B cell (primary cell): ENCODE measurements at regions not wholly inside any gene's neighbourhood (a gene's known extent, or its start where the extent isn't known, plus 50 kb on each side); places are given as distances from the start of the nearest gene placed in this dataset.
"Not testable (repeated sequence)": the region's sequence is repeated elsewhere in the genome, so short reads cannot be mapped to it uniquely, and the experiment has no call there.

Source experiments
- ATAC-seq: fragments of 200-7000 bp; cut with Tn5 transposase; one replicate; pipeline ENCODE4 v1.10.0; 2021; ENCODE audit warnings: low read depth, mild to moderate bottlenecking, moderate number of reproducible peaks, moderate library complexity
- CTCF ChIA-PET: fragments of 350-600 bp; sonication (Branson Sonifier 250); formaldehyde crosslinking; loops from one replicate; lab custom pipeline; 2021; ENCODE audit warnings: antibody characterized with exemption, inconsistent platforms; lab: Charles Lee
- POLR2A ChIA-PET: fragments of 350-600 bp; sonication (Branson Sonifier 250); formaldehyde crosslinking; loops from one replicate; lab custom pipeline; 2021; ENCODE audit warnings: antibody characterized with exemption; lab: Charles Lee
- DNase-seq: peaks from one replicate; pipeline ENCODE4 v3.0.0; 2013
- H2AFZ ChIP-seq: 2 replicates; pipeline ENCODE4 v1.6.1; 2012; ENCODE audit warnings: mild to moderate bottlenecking, low read depth, low read length; ENCODE audit not compliant: insufficient read depth, poor library complexity, severe bottlenecking
- H3K27ac ChIP-seq, 2 donors: 1 replicate in 1 of 2; 2 replicates in 1 of 2; pipeline ENCODE4 v1.5.1; 2012 to 2013; ENCODE audit warnings: low read length in 2 of 2, mild to moderate bottlenecking in 2 of 2, moderate library complexity in 1 of 2
- H3K27me3 ChIP-seq, 4 experiments: fragments of 200-600 bp in 1 of 4; sonication (generic) in 1 of 4; replicated peaks in 1 of 4; 1 replicate in 2 of 4; 2 replicates in 2 of 4; pipeline versions ENCODE4 v1.6.1 to v1.7.0; 2013 to 2016; ENCODE audit warnings: low read length in 3 of 4, mild to moderate bottlenecking in 2 of 4, mixed read lengths in 1 of 4, moderate library complexity in 1 of 4; ENCODE audit not compliant: insufficient read depth in 4 of 4, control insufficient read depth in 3 of 4; ENCODE audit errors: control extremely low read depth in 1 of 4
- H3K36me3 ChIP-seq, 2 experiments: replicated peaks in 1 of 2; 1 replicate in 1 of 2; 2 replicates in 1 of 2; pipeline versions ENCODE4 v1.6.1 to v1.7.1; 2013; ENCODE audit warnings: low read length in 1 of 2; ENCODE audit not compliant: insufficient read depth in 2 of 2, control insufficient read depth in 1 of 2; ENCODE audit errors: control extremely low read depth in 1 of 2, extremely low read depth in 1 of 2
- H3K4me1 ChIP-seq, 2 donors: fragments of 200-600 bp in 1 of 2; sonication (generic) in 1 of 2; 1 replicate in 1 of 2; 2 replicates in 1 of 2; pipeline versions ENCODE4 v1.5.1 to v1.6.1; 2013 to 2017; ENCODE audit warnings: low read length in 2 of 2; ENCODE audit not compliant: control insufficient read depth in 2 of 2, insufficient read depth in 2 of 2
- H3K4me2 ChIP-seq: replicated peaks from 2 replicates; pipeline ENCODE3; 2012; ENCODE audit warnings: mild to moderate bottlenecking, low read depth, low read length; ENCODE audit not compliant: poor library complexity, severe bottlenecking
- H3K4me3 ChIP-seq, 5 experiments: fragments of 200-600 bp in 1 of 5; sonication (generic) in 1 of 5; 1 replicate in 3 of 5; 2 replicates in 2 of 5; pipeline versions ENCODE4 v1.5.1 to v1.7.0; 2011 to 2016; ENCODE audit warnings: low read length in 4 of 5, mild to moderate bottlenecking in 4 of 5, low read depth in 2 of 5, control low read depth in 1 of 5, moderate library complexity in 1 of 5; ENCODE audit not compliant: insufficient read depth in 1 of 5; ENCODE audit errors: control extremely low read depth in 1 of 5, extremely low read depth in 1 of 5
- H3K79me2 ChIP-seq: fragments of 200-600 bp; sonication (generic); one replicate; pipeline ENCODE4 v1.6.0; 2016; ENCODE audit warnings: low read length; ENCODE audit not compliant: control insufficient read depth, insufficient read depth
- H3K9ac ChIP-seq: fragments of 200-600 bp; sonication (generic); 2 replicates; pipeline ENCODE4 v1.6.1; 2017; ENCODE audit warnings: mild to moderate bottlenecking, low read length, moderate library complexity
- H3K9me3 ChIP-seq, 3 donors: one replicate each; pipeline versions ENCODE4 v1.6.1 to v1.7.1; 2013; ENCODE audit warnings: low read length in 2 of 3; ENCODE audit not compliant: control insufficient read depth in 2 of 3, insufficient read depth in 1 of 3; ENCODE audit errors: control extremely low read depth in 1 of 3
- H4K20me1 ChIP-seq: 2 replicates; pipeline ENCODE4 v1.6.0; 2012; ENCODE audit warnings: mild to moderate bottlenecking, low read length; ENCODE audit not compliant: insufficient read depth, control insufficient read depth, poor library complexity, severe bottlenecking
- H3K27ac Mint-ChIP-seq: one replicate; pipeline ENCODE4 v1.8.0; 2021; ENCODE audit warnings: mixed read lengths
- H3K27me3 Mint-ChIP-seq: one replicate; pipeline ENCODE4 v1.8.0; 2021; ENCODE audit warnings: mixed read lengths
- H3K4me1 Mint-ChIP-seq: one replicate; pipeline ENCODE4 v1.8.0; 2021; ENCODE audit warnings: mixed read lengths
- H3K4me3 Mint-ChIP-seq: one replicate; pipeline ENCODE4 v1.8.0; 2021; ENCODE audit warnings: mixed read lengths
- H3K9me3 Mint-ChIP-seq: one replicate; pipeline ENCODE4 v1.8.0; 2022; ENCODE audit warnings: mixed read lengths; ENCODE audit not compliant: insufficient read depth
- EZH2 ChIP-seq: IDR thresholded peaks from 2 replicates; pipeline ENCODE4 v1.6.1; 2012; ENCODE audit warnings: borderline replicate concordance, low read depth, mild to moderate bottlenecking, moderate library complexity, low read length; ENCODE audit not compliant: insufficient read depth, poor library complexity, severe bottlenecking
- WGBS: methylation state at CpG from one replicate; pipeline ENCODE4 v1.1.5; 2013; ENCODE audit warnings: missing lambda C conversion rate; ENCODE audit not compliant: insufficient coverage; 5-methylcytosine and 5-hydroxymethylcytosine counted together
- intact Hi-C: fragments of 100-400 bp; cut with micrococcal nuclease; formaldehyde crosslinking; loops from one replicate; pipeline ENCODE4 v1.10.0; 2022
- TF ChIP-seq, protein P1 (sequence below): fragments of 200-600 bp; IDR thresholded peaks from one replicate; pipeline ENCODE4 v1.8.0; 2022; ENCODE audit warnings: antibody characterized with exemption, mild to moderate bottlenecking

DNA sequence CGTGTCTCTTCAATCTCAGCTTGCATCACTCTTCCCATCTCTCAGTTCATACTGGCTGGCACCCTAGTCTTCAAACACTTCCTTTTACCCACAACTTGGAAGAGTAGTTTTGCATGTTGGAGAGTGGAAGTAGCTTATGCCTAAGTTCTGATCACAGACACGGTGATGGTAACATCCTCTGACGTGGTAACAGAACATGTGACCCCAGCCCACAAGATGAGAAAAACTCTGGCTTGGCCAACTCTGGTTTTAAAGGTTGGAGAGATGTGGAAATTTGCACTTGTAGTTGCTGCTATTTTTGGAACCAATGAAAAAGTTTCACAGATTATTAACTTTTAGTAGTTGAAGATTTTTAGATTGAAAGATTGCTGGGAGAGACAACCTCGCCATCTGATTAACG lies 155.4 kb upstream of the SLC35G4 start:
- Mint-ChIP-seq H3K27me3 (peaks cover 9% of the 10 kb centered on the region), H3K4me1 (no peaks in the 10 kb centered on the region), H3K27ac (no peak overlapping the region), H3K9me3 (peaks cover 4% of the 10 kb centered on the region), H3K4me3 (no peak overlapping the region)
- intact Hi-C loops: no loop called here
- Histone ChIP-seq H3K9ac (no peak overlapping the region), H3K27ac (no peak overlapping the region), H3K36me3 (no peaks in the 10 kb centered on the region), H3K4me1 (no peaks in the 10 kb centered on the region), H3K27me3 (no peaks in the 10 kb centered on the region), H3K4me2 (no peak overlapping the region), H3K4me3 (no peak overlapping the region), H4K20me1 (no peaks in the 10 kb centered on the region), H3K9me3 (no peaks in the 10 kb centered on the region), H3K79me2 (no peaks in the 10 kb centered on the region), H2AFZ (no peak overlapping the region)
- DNase-seq (no peak), ATAC-seq (no peak)
- TF ChIP-seq, protein P1, sequence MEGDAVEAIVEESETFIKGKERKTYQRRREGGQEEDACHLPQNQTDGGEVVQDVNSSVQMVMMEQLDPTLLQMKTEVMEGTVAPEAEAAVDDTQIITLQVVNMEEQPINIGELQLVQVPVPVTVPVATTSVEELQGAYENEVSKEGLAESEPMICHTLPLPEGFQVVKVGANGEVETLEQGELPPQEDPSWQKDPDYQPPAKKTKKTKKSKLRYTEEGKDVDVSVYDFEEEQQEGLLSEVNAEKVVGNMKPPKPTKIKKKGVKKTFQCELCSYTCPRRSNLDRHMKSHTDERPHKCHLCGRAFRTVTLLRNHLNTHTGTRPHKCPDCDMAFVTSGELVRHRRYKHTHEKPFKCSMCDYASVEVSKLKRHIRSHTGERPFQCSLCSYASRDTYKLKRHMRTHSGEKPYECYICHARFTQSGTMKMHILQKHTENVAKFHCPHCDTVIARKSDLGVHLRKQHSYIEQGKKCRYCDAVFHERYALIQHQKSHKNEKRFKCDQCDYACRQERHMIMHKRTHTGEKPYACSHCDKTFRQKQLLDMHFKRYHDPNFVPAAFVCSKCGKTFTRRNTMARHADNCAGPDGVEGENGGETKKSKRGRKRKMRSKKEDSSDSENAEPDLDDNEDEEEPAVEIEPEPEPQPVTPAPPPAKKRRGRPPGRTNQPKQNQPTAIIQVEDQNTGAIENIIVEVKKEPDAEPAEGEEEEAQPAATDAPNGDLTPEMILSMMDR: no peak
- TF ChIP-seq EZH2: no peak
- CTCF ChIA-PET: no interaction called here
- POLR2A ChIA-PET: no interaction called here
- 19% methylated on average over 2 of the region's 5 CpGs for WGBS

DNA sequence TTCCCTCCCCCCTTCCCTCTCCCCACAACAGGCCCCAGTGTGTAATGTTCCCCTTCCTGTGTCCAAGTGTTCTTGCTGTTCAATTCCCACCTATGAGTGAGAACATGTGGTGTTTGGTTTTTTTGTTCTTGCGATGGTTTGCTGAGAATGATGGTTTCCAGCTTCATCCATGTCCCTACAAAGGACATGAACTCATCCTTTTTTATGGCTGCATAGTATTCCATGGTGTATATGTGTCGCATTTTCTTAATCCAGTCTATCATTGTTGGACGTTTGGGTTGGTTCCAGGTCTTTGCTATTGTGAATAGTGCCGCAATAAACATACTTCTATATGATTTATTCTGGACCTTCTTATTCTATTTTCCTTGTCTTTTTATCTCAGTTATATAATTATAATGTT lies 165.2 kb upstream of the SLC35G4 start:
- H3K9ac ChIP-seq, H3K4me2 ChIP-seq, H3K27ac ChIP-seq, H3K27me3 Mint-ChIP-seq, intact Hi-C loops, H4K20me1 ChIP-seq, H3K4me3 ChIP-seq, POLR2A ChIA-PET, H3K4me1 ChIP-seq, H3K4me1 Mint-ChIP-seq, ATAC-seq, H3K9me3 Mint-ChIP-seq, DNase-seq, H3K27me3 ChIP-seq, CTCF ChIA-PET, H3K36me3 ChIP-seq, H3K79me2 ChIP-seq, H3K4me3 Mint-ChIP-seq, H3K9me3 ChIP-seq, H3K27ac Mint-ChIP-seq, H2AFZ ChIP-seq: not testable (repeated sequence)
- WGBS: no CpG with 5 or more reads among the region's 4 CpGs
